ENCODE measurements at regions not wholly inside any gene's neighbourhood (a gene's known extent, or its start where the extent isn't known, plus 50 kb on each side); places are given as distances from the start of the nearest gene placed in this dataset.

DNA sequence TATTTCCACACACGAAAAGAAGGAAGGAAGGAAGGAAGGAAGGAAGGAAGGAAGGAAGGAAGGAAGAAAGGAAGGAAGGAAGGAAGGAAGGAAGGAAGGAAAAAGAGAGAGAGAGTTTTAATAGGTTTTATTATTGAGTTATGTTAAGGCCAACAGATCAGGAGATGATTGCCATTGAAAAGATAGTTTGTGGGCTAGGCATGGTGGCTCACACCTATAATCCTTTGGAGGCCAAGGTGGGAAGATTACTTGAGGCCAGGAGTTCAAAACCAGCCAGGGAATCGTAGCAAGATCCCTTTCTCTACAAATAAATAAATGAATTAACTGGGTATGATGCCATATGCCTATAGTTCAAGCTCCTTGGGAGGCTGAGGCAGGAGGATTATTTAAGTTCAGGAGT lies 877.2 kb downstream of the TLE4 start:
- DNase-seq (ENCODE audit: low spot score): no peak

GRCh38 chr9:80447876-80448275 lies 876.1 kb downstream of the TLE4 start:
- DNase-seq (ENCODE audit: low spot score): no peak

- no peak for DNase-seq (ENCODE audit: low spot score)
These were observed 869.0 kb downstream of the TLE4 start for GRCh38 chr9:80440724-80441123.

GRCh38 chr9:80437825-80438224 lies 866.1 kb downstream of the TLE4 start:
- no peak for DNase-seq (ENCODE audit: low spot score)

DNA sequence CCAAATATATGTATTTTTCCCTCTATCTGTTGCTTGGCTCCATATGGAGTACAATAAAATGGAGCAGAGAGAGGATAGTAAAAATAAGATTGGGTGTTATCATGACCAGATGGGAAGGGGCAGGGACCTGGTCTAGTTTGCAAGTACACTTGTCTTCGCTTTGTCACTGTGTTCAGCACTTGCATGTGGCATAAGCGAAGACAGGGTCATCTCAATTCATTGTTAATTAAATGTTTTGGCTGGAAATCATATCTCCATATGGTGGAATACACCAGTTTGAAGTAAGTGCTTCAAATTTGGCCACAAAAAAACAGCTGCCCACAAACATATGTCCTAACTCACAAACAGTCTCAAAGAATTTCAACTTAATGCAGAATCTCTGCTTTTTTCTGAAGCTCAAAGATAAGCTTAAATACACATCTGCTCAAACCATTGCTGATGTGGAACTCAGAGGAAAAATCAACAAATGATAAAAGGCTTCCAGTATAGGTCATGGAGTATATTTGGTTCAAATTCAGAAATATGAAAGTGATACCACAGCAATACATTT lies 865.4 kb downstream of the TLE4 start:
- no peak for DNase-seq (ENCODE audit: low spot score)

- no peak for DNase-seq (ENCODE audit: low spot score)
These were observed 863.8 kb downstream of the TLE4 start for GRCh38 chr9:80435591-80435990.

- no peak for DNase-seq (ENCODE audit: low spot score)
These were observed 855.2 kb downstream of the TLE4 start for GRCh38 chr9:80426992-80427391.

GRCh38 chr9:80417211-80417773 lies 845.5 kb downstream of the TLE4 start:
- no peak for DNase-seq (ENCODE audit: low spot score)

DNA sequence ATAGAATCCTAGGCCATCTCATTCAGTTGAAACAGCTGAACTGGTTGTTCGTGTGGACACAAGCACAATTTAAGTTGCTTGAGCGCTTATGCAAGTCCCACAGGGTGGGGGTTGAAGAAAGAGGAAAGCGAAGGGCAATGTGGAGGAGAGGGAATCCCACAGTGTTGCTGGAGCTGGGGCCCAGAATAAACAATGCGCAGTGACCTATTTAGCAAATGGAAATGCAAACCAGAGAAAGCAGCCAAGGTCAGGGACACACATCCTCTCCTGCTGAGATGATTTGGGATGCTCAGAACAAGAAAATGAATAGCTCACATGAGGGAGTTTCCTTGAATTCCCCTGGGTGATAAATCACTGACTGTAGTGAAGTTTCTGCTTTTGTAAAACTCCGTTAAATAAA lies 838.3 kb downstream of the TLE4 start:
- DNase-seq (ENCODE audit: low spot score): peak; percentile 70

- no peak for DNase-seq (ENCODE audit: low spot score)
These were observed 835.5 kb downstream of the TLE4 start for GRCh38 chr9:80407220-80407619.

DNA sequence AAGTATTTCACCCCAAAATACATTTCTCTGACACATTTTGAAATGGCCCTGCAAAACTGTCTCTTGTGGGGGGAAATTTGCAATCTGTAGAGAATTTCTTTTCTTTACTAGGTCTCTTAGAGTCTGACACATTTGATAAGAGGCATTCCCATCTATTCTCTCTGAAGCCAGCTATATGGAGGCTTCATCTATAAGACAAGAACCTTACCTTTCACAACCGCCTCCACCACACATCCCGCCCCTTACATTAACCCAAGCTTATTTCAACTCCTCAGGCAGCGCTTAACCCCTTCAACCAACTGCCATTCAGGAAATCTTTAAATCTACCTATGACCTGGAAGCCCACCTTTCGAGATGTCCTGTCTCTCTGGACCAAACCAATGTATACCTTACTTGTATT lies 829.5 kb downstream of the TLE4 start:
- no peak for DNase-seq (ENCODE audit: low spot score)

DNA sequence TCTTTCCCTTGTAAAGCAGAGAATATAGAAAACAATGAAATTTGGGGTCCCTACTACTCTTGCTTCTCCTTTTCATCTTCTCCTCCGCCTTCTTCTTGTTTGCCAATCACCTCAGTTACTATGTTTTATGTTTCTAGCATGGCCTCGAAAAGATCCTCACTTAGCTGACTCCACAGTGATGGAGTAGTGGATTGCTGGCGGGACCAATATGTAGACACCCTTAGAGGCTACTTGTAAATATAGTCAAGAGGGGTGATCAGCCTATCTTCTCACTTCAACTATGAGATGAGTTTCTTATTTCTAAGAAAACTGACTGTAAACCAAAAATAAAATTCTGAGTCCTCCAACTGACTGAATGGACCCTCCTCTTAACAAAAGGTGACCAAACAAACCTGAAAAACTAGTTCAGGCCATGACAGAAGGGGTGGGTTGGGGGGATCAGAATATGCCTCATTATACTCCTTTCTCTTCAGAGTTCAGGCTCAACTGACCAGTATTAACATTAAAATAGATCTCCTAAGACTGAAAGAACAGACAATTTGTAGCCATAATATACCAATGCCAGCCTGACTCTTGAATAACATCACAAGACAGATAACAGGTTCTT lies 829.0 kb downstream of the TLE4 start:
- no peak for DNase-seq (ENCODE audit: low spot score)

- DNase-seq (ENCODE audit: low spot score): no peak
These were observed 827.8 kb downstream of the TLE4 start for GRCh38 chr9:80399606-80400005.

- DNase-seq (ENCODE audit: low spot score): no peak
These were observed 816.1 kb downstream of the TLE4 start for GRCh38 chr9:80387828-80388227.

DNA sequence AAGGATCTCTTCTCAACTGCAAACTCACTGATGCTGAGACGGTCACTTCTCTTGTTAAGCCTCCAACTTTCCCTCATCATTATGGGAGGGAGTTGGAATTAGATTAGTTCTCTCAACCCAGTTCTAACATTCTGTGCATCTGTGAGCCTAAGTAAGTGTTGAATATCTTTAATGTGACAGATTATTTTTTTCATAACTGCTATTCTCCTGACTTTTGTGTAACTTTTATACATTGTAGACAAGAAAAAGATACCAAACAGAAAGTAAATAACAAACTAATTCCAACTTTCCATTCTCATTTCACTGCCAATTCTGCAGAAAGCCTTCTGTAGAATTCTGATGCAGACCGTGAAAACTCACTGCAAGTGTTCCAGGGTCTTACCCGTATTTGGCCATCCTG lies 813.5 kb downstream of the TLE4 start:
- DNase-seq (ENCODE audit: low spot score): no peak

DNA sequence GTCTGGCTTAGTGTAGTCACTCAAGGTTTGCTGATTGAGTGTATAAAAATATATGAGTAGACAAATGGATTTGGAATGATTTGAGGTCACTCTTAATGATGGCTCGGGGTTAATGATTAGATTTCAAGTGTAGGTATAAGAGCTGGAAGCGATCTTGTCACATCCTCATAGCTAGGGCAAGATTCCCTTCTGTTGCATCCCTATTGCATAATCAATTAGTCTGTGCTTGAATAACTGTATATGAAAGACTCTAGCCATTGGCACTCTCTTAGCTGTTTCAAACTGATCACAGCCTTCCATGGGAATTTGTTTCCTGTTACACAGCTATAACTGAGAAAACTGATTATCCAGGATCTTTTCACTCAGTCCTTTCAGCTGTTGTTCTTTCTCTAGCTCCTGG lies 811.6 kb downstream of the TLE4 start:
- DNase-seq (ENCODE audit: low spot score): no peak

- DNase-seq (ENCODE audit: low spot score): no peak
These were observed 810.6 kb downstream of the TLE4 start for GRCh38 chr9:80382211-80382891.

DNA sequence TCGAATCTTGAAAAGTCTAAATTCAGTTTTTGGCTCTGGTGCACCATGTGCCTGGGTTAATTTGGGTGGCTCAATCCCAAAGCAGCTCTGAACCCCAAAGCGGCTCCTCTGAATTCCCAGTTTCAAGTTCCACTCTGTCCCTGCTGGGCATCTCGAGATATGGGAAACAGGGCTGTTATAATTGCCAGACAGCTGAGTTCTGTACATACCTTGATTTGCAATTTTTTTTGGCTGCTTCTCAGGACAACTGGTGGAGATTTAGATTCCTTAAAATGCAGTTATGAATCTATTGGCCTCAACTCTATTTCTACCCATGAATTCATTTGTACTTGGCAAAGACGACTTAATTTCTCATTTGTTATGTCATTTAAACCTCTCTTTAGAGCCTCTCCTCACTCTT lies 808.5 kb downstream of the TLE4 start:
- DNase-seq (ENCODE audit: low spot score): no peak

- DNase-seq (ENCODE audit: low spot score): no peak
These were observed 807.0 kb downstream of the TLE4 start for GRCh38 chr9:80378669-80379293.

GRCh38 chr9:80376180-80376579 lies 804.4 kb downstream of the TLE4 start:
- no peak for DNase-seq (ENCODE audit: low spot score)

DNA sequence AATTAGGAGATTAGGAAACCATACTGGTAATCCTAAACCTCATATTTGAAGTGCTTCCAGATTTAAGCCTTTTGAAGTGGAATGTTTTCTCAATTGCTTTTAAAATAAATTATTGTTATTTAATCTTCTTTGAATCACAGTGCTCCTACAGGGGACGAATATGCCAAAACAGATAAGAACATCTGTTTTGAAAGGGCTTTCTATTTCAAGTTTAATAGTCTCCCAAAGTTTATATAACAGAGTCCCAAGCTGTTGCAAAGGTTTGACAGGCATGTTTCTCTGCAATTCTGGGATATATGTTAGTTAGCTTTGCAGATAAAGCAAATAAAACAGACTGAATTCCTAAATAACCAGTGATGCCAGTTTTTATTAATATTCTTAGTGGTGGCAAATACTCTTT lies 803.7 kb downstream of the TLE4 start:
- no peak for DNase-seq (ENCODE audit: low spot score)

- DNase-seq (ENCODE audit: low spot score): no peak
These were observed 797.9 kb downstream of the TLE4 start for GRCh38 chr9:80369641-80370040.

DNA sequence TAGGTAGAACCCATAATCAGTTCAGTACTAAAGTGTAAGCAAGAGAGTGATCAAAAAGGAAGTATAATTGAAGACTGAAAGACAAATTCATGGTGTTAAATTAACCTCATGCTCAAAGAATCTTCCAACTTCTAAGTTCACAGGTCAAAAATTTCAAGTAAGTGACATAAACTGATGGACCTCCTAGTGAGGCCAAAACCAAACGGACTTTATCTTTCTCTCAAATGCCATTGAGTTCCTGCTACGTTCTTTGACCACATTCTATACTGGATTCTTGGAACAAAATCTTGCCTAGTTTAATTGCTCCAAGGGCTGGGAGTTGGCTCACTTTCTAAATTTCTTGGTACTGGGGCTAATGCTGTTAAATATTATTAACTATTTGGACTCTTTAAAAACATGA lies 794.9 kb downstream of the TLE4 start:
- DNase-seq (ENCODE audit: low spot score): no peak

All from pons (tissue), 1 donor.